ENCODE measurements at regions not wholly inside any gene's neighbourhood (a gene's known extent, or its start where the extent isn't known, plus 50 kb on each side); places are given as distances from the start of the nearest gene placed in this dataset.

DNA sequence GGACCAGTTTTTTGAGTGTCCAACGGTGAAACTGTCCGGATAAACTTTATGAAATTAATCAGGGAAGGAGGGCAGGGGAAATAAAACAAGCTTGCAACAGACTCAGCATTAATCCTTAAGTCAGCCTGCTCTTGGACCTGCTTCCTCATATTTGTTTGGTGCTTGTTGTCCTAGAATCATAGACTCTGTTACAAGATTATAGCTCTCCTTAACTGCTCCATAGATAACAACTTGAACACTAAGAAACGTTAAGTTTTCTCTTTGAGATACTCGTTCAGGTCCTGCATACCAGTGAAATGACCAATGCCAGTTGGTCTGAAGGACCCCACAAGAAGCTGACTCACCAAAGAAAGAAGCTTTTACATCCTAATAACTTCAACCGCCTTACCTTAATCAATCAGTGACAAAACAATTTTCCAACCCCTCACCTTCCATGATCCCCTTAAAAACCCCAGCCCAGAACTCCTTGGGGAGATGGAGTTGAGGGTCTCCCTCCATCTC lies 493.2 kb downstream of the PID1 start:
- BruUV-seq (replicated peaks): no TSS peak

GRCh38 chr2:228774548-228774947 lies 496.5 kb downstream of the PID1 start:
- H3K27ac ChIP-seq (ENCODE audit: low read length): no peak overlapping the region
- H3K4me1 ChIP-seq (ENCODE audit: control insufficient read depth, insufficient read depth, low read length): no peaks in the 10 kb centered on the region
- in situ Hi-C loops (cut with HindIII; ENCODE audit: low pct_unique_long_range_greater_than_20kb, low sequenced_read_pairs): no loop called here
- POLR2A ChIA-PET: no interaction called here
- intact Hi-C loops (cut with micrococcal nuclease; ENCODE audit: unreplicated experiment): no loop called here
- DNase-seq (ENCODE audit: low read depth, low spot score) (no peak), ATAC-seq (no peak)
- no peaks in the 10 kb centered on the region for H3K27me3 ChIP-seq (ENCODE audit: control insufficient read depth, insufficient read depth, low read length)
- no TSS peak for BruUV-seq (replicated peaks)
- TF ChIP-seq, protein P1, sequence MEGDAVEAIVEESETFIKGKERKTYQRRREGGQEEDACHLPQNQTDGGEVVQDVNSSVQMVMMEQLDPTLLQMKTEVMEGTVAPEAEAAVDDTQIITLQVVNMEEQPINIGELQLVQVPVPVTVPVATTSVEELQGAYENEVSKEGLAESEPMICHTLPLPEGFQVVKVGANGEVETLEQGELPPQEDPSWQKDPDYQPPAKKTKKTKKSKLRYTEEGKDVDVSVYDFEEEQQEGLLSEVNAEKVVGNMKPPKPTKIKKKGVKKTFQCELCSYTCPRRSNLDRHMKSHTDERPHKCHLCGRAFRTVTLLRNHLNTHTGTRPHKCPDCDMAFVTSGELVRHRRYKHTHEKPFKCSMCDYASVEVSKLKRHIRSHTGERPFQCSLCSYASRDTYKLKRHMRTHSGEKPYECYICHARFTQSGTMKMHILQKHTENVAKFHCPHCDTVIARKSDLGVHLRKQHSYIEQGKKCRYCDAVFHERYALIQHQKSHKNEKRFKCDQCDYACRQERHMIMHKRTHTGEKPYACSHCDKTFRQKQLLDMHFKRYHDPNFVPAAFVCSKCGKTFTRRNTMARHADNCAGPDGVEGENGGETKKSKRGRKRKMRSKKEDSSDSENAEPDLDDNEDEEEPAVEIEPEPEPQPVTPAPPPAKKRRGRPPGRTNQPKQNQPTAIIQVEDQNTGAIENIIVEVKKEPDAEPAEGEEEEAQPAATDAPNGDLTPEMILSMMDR (IDR thresholded peaks at IDR 0.05): no peak
- TF ChIP-seq SIN3A (IDR thresholded peaks at IDR 0.05; ENCODE audit: borderline replicate concordance, insufficient read depth, low read depth, low read length) (no peak), POLR2AphosphoS5 (IDR thresholded peaks at IDR 0.05; ENCODE audit: low read depth, low read length) (no peak), TCF7L2 (IDR thresholded peaks at IDR 0.05; ENCODE audit: low read depth, low read length) (no peak), REST (IDR thresholded peaks at IDR 0.05; ENCODE audit: insufficient read depth in 1 of 2, low read depth in 2 of 2, low read length in 1 of 2) (no peak)
- no peaks in the 10 kb centered on the region for H3K36me3 ChIP-seq (ENCODE audit: control insufficient read depth, insufficient read depth, low read length)
- CTCF ChIA-PET: no interaction called here
- H3K9me3 ChIP-seq (ENCODE audit: control insufficient read depth, insufficient read depth, low read depth, low read length): no peaks in the 10 kb centered on the region
- H3K4me3 ChIP-seq (ENCODE audit: low read depth in 2 of 2, low read length in 2 of 2): no peak overlapping the region

More for the DNA sequence above, 493.2 kb downstream of the PID1 start:
- Histone ChIP-seq H3K36me3 (ENCODE audit: control insufficient read depth, insufficient read depth, low read length) (no peaks in the 10 kb centered on the region), H3K4me3 (ENCODE audit: low read depth in 2 of 2, low read length in 2 of 2) (no peak overlapping the region), H3K27me3 (ENCODE audit: control insufficient read depth, insufficient read depth, low read length) (no peaks in the 10 kb centered on the region), H3K4me1 (ENCODE audit: control insufficient read depth, insufficient read depth, low read length) (no peaks in the 10 kb centered on the region), H3K27ac (ENCODE audit: low read length) (no peak overlapping the region), H3K9me3 (ENCODE audit: control insufficient read depth, insufficient read depth, low read depth, low read length) (no peaks in the 10 kb centered on the region)
- in situ Hi-C loops (cut with HindIII; ENCODE audit: low pct_unique_long_range_greater_than_20kb, low sequenced_read_pairs): no loop called here
- TF ChIP-seq REST (IDR thresholded peaks at IDR 0.05; ENCODE audit: insufficient read depth in 1 of 2, low read depth in 2 of 2, low read length in 1 of 2) (no peak), SIN3A (IDR thresholded peaks at IDR 0.05; ENCODE audit: borderline replicate concordance, insufficient read depth, low read depth, low read length) (no peak), TCF7L2 (IDR thresholded peaks at IDR 0.05; ENCODE audit: low read depth, low read length) (no peak), POLR2AphosphoS5 (IDR thresholded peaks at IDR 0.05; ENCODE audit: low read depth, low read length) (no peak)
- TF ChIP-seq, protein P1 (IDR thresholded peaks at IDR 0.05): no peak
- CTCF ChIA-PET: no interaction called here
- POLR2A ChIA-PET: no interaction called here
- no peak for ATAC-seq
- intact Hi-C loops (cut with micrococcal nuclease; ENCODE audit: unreplicated experiment): no loop called here
- no peak for DNase-seq (ENCODE audit: low read depth, low spot score)

Data from Panc1 (cell line).